Astrocyte of the spinal cord (primary cell): ENCODE measurements at regions not wholly inside any gene's neighbourhood (a gene's known extent, or its start where the extent isn't known, plus 50 kb on each side); places are given as distances from the start of the nearest gene placed in this dataset.

Source experiments
- DNase-seq: peaks from one replicate; pipeline ENCODE4 v3.0.0; 2011; ENCODE audit warnings: low read depth, low spot score
- H3K4me3 ChIP-seq: 2 replicates; pipeline ENCODE4 v1.5.1; 2011; ENCODE audit warnings: low read depth, mild to moderate bottlenecking, low read length, moderate library complexity
- in situ Hi-C: cut with HindIII; loops from 2 replicates; pipeline ENCODE4 v1.10.0; 2017; ENCODE audit warnings: low sequenced_read_pairs
- TF ChIP-seq, protein P1 (sequence below): IDR thresholded peaks from 2 replicates; pipeline ENCODE4 v1.5.1; 2012; ENCODE audit warnings: low read depth, mild to moderate bottlenecking, low read length, inconsistent platforms

DNA sequence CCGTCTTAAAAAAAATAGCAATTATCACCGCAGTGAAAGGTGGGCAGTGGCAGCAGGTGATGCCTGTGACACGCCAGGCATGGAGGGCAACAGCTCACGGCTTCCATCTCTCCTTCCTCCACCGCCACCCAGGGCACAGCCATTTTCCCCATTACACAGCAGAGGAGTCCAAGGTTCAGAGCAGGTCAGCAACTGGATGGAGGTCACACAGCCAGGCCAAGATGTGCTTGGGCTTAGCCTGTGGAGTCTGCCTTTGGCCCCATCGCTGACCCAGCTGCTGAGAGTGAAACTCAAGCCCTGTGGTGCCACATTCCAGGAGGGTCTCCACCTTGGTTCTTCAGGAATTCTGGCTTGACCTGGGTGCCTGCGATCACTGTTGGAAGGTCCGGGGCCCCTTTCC is 411.1 kb downstream of the SHANK2 start:
- in situ Hi-C loops = no loop called here
- TF ChIP-seq, protein P1, sequence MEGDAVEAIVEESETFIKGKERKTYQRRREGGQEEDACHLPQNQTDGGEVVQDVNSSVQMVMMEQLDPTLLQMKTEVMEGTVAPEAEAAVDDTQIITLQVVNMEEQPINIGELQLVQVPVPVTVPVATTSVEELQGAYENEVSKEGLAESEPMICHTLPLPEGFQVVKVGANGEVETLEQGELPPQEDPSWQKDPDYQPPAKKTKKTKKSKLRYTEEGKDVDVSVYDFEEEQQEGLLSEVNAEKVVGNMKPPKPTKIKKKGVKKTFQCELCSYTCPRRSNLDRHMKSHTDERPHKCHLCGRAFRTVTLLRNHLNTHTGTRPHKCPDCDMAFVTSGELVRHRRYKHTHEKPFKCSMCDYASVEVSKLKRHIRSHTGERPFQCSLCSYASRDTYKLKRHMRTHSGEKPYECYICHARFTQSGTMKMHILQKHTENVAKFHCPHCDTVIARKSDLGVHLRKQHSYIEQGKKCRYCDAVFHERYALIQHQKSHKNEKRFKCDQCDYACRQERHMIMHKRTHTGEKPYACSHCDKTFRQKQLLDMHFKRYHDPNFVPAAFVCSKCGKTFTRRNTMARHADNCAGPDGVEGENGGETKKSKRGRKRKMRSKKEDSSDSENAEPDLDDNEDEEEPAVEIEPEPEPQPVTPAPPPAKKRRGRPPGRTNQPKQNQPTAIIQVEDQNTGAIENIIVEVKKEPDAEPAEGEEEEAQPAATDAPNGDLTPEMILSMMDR = no peak
- no peak for DNase-seq
- no peak overlapping the region for H3K4me3 ChIP-seq

DNA sequence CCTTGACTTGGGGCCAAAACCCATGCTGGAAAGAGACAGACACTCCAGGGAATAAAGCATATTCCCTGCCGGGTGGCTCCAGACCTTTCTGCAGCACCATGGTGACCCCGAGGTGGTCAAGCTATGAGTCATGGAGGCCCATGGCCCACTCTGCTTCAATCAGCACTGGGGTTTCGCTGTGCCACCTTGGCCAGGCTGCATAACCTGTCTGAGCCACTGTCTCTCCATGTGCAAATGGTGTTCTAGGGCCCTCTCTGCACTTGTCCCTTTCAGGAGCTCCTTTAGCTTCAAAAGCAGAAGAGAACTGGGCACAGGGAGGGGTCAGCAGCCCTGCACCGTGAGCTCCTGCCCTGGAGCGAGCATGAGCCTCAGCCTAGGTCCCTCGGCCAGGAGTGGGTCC is 410.1 kb downstream of the SHANK2 start:
- H3K4me3 ChIP-seq = no peak overlapping the region
- TF ChIP-seq, protein P1 = no peak
- in situ Hi-C loops = no loop called here
- DNase-seq = no peak

GRCh38 chr11:70842701-70843100 is 409.7 kb downstream of the SHANK2 start:
- in situ Hi-C loops = no loop called here
- TF ChIP-seq, protein P1 = no peak
- H3K4me3 ChIP-seq = no peak overlapping the region
- DNase-seq = no peak

DNA sequence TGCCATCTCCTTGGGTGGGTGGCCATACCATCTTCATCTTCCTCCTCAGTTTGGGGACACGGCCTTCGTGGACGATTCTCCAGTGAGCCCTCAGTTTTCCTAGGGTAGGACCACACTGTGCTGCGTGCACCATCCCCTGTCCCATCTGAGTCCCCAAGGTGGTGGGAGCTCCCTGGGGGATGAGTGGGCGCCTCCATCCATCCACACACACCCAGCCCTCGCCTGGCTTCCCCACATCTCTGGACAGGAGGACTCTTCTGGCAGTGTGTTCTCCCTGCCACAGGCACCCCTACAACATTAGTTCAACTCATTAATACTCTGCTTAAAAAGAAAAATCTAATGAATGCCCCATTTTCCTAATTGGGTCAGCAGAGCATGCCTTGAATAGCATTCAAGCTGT is 408.5 kb downstream of the SHANK2 start:
- no peak overlapping the region for H3K4me3 ChIP-seq
- TF ChIP-seq, protein P1 = no peak
- in situ Hi-C loops = no loop called here
- no peak for DNase-seq

GRCh38 chr11:70844387-70844786 is 408.0 kb downstream of the SHANK2 start:
- no peak overlapping the region for H3K4me3 ChIP-seq
- in situ Hi-C loops = no loop called here
- no peak for DNase-seq
- TF ChIP-seq, protein P1 = no peak

DNA sequence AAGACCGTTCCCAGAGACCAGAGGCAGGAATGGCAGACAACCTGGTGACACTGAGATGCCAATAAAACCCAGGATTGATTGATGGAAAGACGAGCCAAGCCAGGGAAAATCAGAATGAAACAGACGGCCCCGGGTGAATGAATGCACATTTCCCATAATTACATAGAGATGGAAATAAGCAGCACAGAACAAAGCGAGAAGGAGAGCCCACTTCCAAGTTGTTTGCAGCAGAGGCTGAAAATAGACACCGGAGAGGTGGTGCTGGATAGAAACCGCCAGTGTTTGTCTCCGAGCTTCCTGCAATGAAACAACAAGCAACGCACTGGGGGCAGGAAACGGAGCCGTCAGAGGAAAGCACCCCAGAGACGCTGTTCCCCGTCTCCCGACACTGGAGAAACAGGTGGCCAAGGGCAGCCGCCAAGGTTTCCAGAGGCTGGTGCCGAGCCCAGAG is 406.8 kb downstream of the SHANK2 start:
- in situ Hi-C loops = no loop called here
- H3K4me3 ChIP-seq = no peak overlapping the region
- TF ChIP-seq, protein P1 = no peak
- no peak for DNase-seq
